H9 (cell line): ENCODE measurements at regions not wholly inside any gene's neighbourhood (a gene's known extent, or its start where the extent isn't known, plus 50 kb on each side); places are given as distances from the start of the nearest gene placed in this dataset.

Experiments
- DNase-seq: peaks from one replicate; pipeline ENCODE4 v3.0.0-alpha.2; 2017
- H2AFZ ChIP-seq: one replicate; pipeline ENCODE4 v1.6.1; 2013; ENCODE audit warnings: mild to moderate bottlenecking, low read length, control low read depth, moderate library complexity
- H2AK5ac ChIP-seq: 2 replicates; pipeline ENCODE4 v1.6.1; 2013; ENCODE audit warnings: low read length, control low read depth, mixed read lengths; ENCODE audit not compliant: insufficient read length
- H2BK120ac ChIP-seq: one replicate; pipeline ENCODE4 v1.6.1; 2013; ENCODE audit warnings: low read depth, mild to moderate bottlenecking, low read length, control low read depth, inconsistent platforms; ENCODE audit not compliant: poor library complexity, severe bottlenecking
- H2BK12ac ChIP-seq: 2 replicates; pipeline ENCODE4 v1.6.1; 2013; ENCODE audit warnings: low read length, control low read depth, mixed read lengths, low read depth; ENCODE audit not compliant: insufficient read length
- H2BK15ac ChIP-seq: 2 replicates; pipeline ENCODE4 v1.6.1; 2013; ENCODE audit warnings: low read depth, low read length, control low read depth
- H2BK20ac ChIP-seq: one replicate; pipeline ENCODE4 v1.6.1; 2013; ENCODE audit warnings: low read depth, mild to moderate bottlenecking, low read length, control low read depth, inconsistent platforms; ENCODE audit not compliant: poor library complexity, severe bottlenecking
- H2BK5ac ChIP-seq: 2 replicates; pipeline ENCODE4 v1.6.1; 2013; ENCODE audit warnings: low read length, control low read depth, mixed read lengths; ENCODE audit not compliant: insufficient read length
- H3K14ac ChIP-seq: 2 replicates; pipeline ENCODE4 v1.6.1; 2013; ENCODE audit warnings: low read length, control low read depth; ENCODE audit not compliant: insufficient read depth
- H3K18ac ChIP-seq: 2 replicates; pipeline ENCODE4 v1.6.1; 2013; ENCODE audit warnings: low read depth, mild to moderate bottlenecking, mixed read lengths, low read length, control low read depth; ENCODE audit not compliant: insufficient read length
- H3K23ac ChIP-seq: 2 replicates; pipeline ENCODE4 v1.6.1; 2013; ENCODE audit warnings: low read length, control low read depth, mixed read lengths, low read depth; ENCODE audit not compliant: insufficient read length
- H3K23me2 ChIP-seq: 2 replicates; pipeline ENCODE4 v1.6.1; 2013; ENCODE audit warnings: low read depth, mild to moderate bottlenecking, mixed read lengths, low read length, control low read depth; ENCODE audit not compliant: insufficient read length, poor library complexity, severe bottlenecking
- H3K27ac ChIP-seq: 2 replicates; pipeline ENCODE4 v1.5.1; 2013; ENCODE audit warnings: low read length, control low read depth, mixed read lengths, low read depth; ENCODE audit not compliant: insufficient read length
- H3K27me3 ChIP-seq: 2 replicates; pipeline ENCODE4 v1.6.1; 2013; ENCODE audit warnings: low read length, control low read depth, inconsistent platforms; ENCODE audit not compliant: insufficient read depth
- H3K4ac ChIP-seq: 2 replicates; pipeline ENCODE4 v1.6.1; 2013; ENCODE audit warnings: low read depth, mild to moderate bottlenecking, control low read depth, inconsistent platforms, low read length, moderate library complexity
- H3K4me1 ChIP-seq: 2 replicates; pipeline ENCODE4 v1.6.1; 2013; ENCODE audit warnings: low read length, control low read depth, inconsistent platforms; ENCODE audit not compliant: insufficient read depth
- H3K4me2 ChIP-seq: 2 replicates; pipeline ENCODE4 v1.6.1; 2013; ENCODE audit warnings: low read length, control low read depth, mixed read lengths; ENCODE audit not compliant: insufficient read length, insufficient read depth
- H3K56ac ChIP-seq: 2 replicates; pipeline ENCODE4 v1.6.1; 2013; ENCODE audit warnings: low read depth, mild to moderate bottlenecking, mixed read lengths, low read length, control low read depth; ENCODE audit not compliant: insufficient read length
- H3K79me1 ChIP-seq: 2 replicates; pipeline ENCODE4 v1.6.1; 2013; ENCODE audit warnings: low read depth, mild to moderate bottlenecking, moderate library complexity, low read length, control low read depth, inconsistent platforms; ENCODE audit not compliant: insufficient read depth, poor library complexity, severe bottlenecking
- H3K79me2 ChIP-seq: 2 replicates; pipeline ENCODE4 v1.6.1; 2013; ENCODE audit warnings: low read length, control low read depth, inconsistent platforms; ENCODE audit not compliant: insufficient read depth
- H3K9ac ChIP-seq: 2 replicates; pipeline ENCODE4 v1.6.1; 2013; ENCODE audit warnings: low read length, control low read depth, mixed read lengths; ENCODE audit not compliant: insufficient read length; ENCODE audit errors: extremely low read depth
- H3K9me3 ChIP-seq: one replicate; pipeline ENCODE4 v1.6.1; 2013; ENCODE audit warnings: low read depth, low read length, inconsistent platforms; ENCODE audit not compliant: control insufficient read depth
- H3T11ph ChIP-seq: one replicate; pipeline ENCODE4 v1.6.1; 2013; ENCODE audit warnings: mild to moderate bottlenecking, low read length, control low read depth, inconsistent platforms
- H4K20me1 ChIP-seq: one replicate; pipeline ENCODE4 v1.6.1; 2013; ENCODE audit not compliant: control insufficient read depth, insufficient read length, insufficient read depth
- H4K5ac ChIP-seq: 2 replicates; pipeline ENCODE4 v1.6.1; 2013; ENCODE audit warnings: low read depth, mild to moderate bottlenecking, mixed read lengths, low read length, control low read depth; ENCODE audit not compliant: insufficient read length
- H4K8ac ChIP-seq: replicated peaks from 2 replicates; pipeline ENCODE4 v1.6.1; 2013; ENCODE audit warnings: low read length, control low read depth, mixed read lengths, low read depth; ENCODE audit not compliant: insufficient read length
- H4K91ac ChIP-seq: 2 replicates; pipeline ENCODE4 v1.6.1; 2013; ENCODE audit warnings: low read depth, mild to moderate bottlenecking, moderate library complexity, mixed read lengths, low read length, control low read depth; ENCODE audit not compliant: insufficient read length
- H3K27ac Mint-ChIP-seq, 3 experiments: 2 replicates in 2 of 3; 3 replicates in 1 of 3; pipeline ENCODE4 v1.8.0; 2020 to 2021; ENCODE audit warnings: mixed read lengths in 3 of 3, mild to moderate bottlenecking in 1 of 3, moderate library complexity in 1 of 3
- H3K27me3 Mint-ChIP-seq: 2 replicates; pipeline ENCODE4 v1.8.0; 2021; ENCODE audit warnings: low read depth, mild to moderate bottlenecking, moderate library complexity, mixed read lengths
- H3K36me3 Mint-ChIP-seq, 3 experiments: 2 replicates in 2 of 3; 3 replicates in 1 of 3; pipeline ENCODE4 v1.8.0; 2020 to 2021; ENCODE audit warnings: low read depth in 3 of 3, mixed read lengths in 3 of 3; ENCODE audit not compliant: insufficient read depth in 1 of 3
- H3K4me1 Mint-ChIP-seq, 2 experiments: 2 replicates each; pipeline ENCODE4 v1.8.0; 2020; ENCODE audit warnings: mixed read lengths in 2 of 2
- H3K4me3 Mint-ChIP-seq, 2 experiments: 2 replicates in 1 of 2; 3 replicates in 1 of 2; pipeline ENCODE4 v1.8.0; 2020 to 2021; ENCODE audit warnings: mild to moderate bottlenecking in 2 of 2, mixed read lengths in 2 of 2, moderate library complexity in 1 of 2
- H3K9me3 Mint-ChIP-seq, 2 experiments: 2 replicates in 1 of 2; 3 replicates in 1 of 2; pipeline ENCODE4 v1.8.0; 2020; ENCODE audit warnings: mild to moderate bottlenecking in 2 of 2, mixed read lengths in 2 of 2, moderate library complexity in 1 of 2
- WGBS: extraction: QIAGEN DNeasy Blood & Tissue Kit; methylation state at CpG from one replicate; pipeline ENCODE4 v1.1.7; 2013; ENCODE audit warnings: missing lambda C conversion rate, low lambda C conversion rate, mixed read lengths; ENCODE audit not compliant: insufficient read length; ENCODE audit errors: extremely low coverage; 5-methylcytosine and 5-hydroxymethylcytosine counted together
- TF ChIP-seq, protein P1 (sequence below): fragments of 200-600 bp; sonication (generic); conservative IDR thresholded peaks from 3 replicates; pipeline ENCODE4 v1.8.0; 2021; ENCODE audit warnings: antibody characterized with exemption, mild to moderate bottlenecking

DNA sequence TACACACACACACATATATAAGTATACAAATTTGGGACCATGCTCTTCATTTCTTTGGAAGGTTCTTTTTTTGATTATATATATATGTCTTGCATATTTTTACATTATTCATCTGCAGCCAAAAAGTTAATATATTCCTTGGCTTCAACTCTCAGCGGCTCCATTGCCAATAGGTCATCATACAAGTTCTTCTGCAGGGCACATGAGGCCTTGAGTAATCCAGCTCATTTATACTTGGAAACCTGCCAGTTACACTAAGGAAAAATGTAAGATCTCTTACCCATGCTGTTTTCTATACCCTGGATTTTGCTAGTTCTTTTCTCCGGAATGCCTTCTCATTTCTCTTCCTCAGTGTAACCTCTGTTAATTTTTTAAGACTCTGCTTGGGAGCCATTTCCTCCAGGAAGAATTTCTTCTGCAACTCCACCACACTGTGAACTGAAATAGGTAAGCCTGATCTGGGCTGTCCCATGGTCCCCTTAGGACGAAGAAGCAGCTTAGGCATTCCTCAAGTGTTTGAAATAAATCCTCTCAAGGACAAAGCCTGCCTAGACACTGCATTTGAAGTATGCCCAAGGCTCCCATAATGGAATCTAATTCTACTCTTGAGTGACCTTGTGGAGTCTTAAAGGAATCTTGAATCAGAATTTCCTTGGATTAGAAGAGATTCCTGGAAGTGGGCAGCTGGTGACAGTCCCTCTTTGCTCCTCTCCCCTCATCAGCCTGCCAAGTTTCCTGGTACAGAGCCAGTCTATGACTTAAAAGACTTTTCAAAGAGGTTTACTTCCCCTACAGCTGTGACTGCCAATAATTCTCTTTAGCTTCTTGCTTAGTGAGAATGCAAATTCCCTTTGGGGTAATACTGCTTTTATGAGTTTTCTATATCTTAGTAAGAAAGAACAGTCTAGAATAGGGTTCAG, 182.8 kb downstream of the C11orf87 start:
- no peak for DNase-seq
- TF ChIP-seq, protein P1, sequence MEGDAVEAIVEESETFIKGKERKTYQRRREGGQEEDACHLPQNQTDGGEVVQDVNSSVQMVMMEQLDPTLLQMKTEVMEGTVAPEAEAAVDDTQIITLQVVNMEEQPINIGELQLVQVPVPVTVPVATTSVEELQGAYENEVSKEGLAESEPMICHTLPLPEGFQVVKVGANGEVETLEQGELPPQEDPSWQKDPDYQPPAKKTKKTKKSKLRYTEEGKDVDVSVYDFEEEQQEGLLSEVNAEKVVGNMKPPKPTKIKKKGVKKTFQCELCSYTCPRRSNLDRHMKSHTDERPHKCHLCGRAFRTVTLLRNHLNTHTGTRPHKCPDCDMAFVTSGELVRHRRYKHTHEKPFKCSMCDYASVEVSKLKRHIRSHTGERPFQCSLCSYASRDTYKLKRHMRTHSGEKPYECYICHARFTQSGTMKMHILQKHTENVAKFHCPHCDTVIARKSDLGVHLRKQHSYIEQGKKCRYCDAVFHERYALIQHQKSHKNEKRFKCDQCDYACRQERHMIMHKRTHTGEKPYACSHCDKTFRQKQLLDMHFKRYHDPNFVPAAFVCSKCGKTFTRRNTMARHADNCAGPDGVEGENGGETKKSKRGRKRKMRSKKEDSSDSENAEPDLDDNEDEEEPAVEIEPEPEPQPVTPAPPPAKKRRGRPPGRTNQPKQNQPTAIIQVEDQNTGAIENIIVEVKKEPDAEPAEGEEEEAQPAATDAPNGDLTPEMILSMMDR, result no peak
- Histone ChIP-seq H2BK20ac (no peak overlapping the region), H3K9me3 (no peaks in the 10 kb centered on the region), H3K23ac (no peak overlapping the region), H3K9ac (no peak overlapping the region), H2BK12ac (no peak overlapping the region), H4K8ac (no peak overlapping the region), H3T11ph (no peak overlapping the region), H3K27me3 (no peaks in the 10 kb centered on the region), H3K79me1 (no peaks in the 10 kb centered on the region), H3K18ac (no peak overlapping the region), H2BK5ac (no peak overlapping the region), H2AFZ (no peak overlapping the region), H3K27ac (no peak overlapping the region), H3K79me2 (no peaks in the 10 kb centered on the region), H4K20me1 (no peaks in the 10 kb centered on the region), H2AK5ac (no peak overlapping the region), H3K14ac (no peak overlapping the region), H4K5ac (no peak overlapping the region), H2BK15ac (no peak overlapping the region), H2BK120ac (no peak overlapping the region), H3K23me2 (no peaks in the 10 kb centered on the region), H4K91ac (no peak overlapping the region), H3K56ac (no peak overlapping the region), H3K4ac (no peak overlapping the region), H3K4me2 (no peak overlapping the region), H3K4me1 (no peaks in the 10 kb centered on the region)
- no peak overlapping the region for H3K27ac Mint-ChIP-seq
- no peaks in the 10 kb centered on the region for H3K36me3 Mint-ChIP-seq
- H3K27me3 Mint-ChIP-seq, result no peaks in the 10 kb centered on the region
- H3K9me3 Mint-ChIP-seq, result no peaks in the 10 kb centered on the region
- WGBS, result no CpG with 5 or more reads among the region's 3 CpGs
- no peaks in the 10 kb centered on the region for H3K4me1 Mint-ChIP-seq
- H3K4me3 Mint-ChIP-seq, result no peak overlapping the region
